ENCODE measurements at regions not wholly inside any gene's neighbourhood (a gene's known extent, or its start where the extent isn't known, plus 50 kb on each side); places are given as distances from the start of the nearest gene placed in this dataset.

GRCh38 chr11:19546325-19546724 is 166.3 kb upstream of the NAV2 start:
- no peak for ATAC-seq
- TF ChIP-seq ZNF70 (CRISPR knock-in tag; IDR thresholded peaks at IDR 0.05) (no peak), OSR1 (CRISPR knock-in tag; IDR thresholded peaks at IDR 0.05) (no peak), ZNF565 (CRISPR knock-in tag; conservative IDR thresholded peaks at IDR 0.05; ENCODE audit: low read depth) (no peak), ARNTL (CRISPR knock-in tag; IDR thresholded peaks at IDR 0.05; ENCODE audit: borderline replicate concordance, low read depth) (no peak), RARB (CRISPR knock-in tag; IDR thresholded peaks at IDR 0.05) (no peak), PATZ1 (CRISPR knock-in tag; IDR thresholded peaks at IDR 0.05; ENCODE audit: borderline replicate concordance) (no peak), PPARA (CRISPR knock-in tag; IDR thresholded peaks at IDR 0.05; ENCODE audit: borderline replicate concordance) (no peak)
- TF ChIP-seq, protein P1, sequence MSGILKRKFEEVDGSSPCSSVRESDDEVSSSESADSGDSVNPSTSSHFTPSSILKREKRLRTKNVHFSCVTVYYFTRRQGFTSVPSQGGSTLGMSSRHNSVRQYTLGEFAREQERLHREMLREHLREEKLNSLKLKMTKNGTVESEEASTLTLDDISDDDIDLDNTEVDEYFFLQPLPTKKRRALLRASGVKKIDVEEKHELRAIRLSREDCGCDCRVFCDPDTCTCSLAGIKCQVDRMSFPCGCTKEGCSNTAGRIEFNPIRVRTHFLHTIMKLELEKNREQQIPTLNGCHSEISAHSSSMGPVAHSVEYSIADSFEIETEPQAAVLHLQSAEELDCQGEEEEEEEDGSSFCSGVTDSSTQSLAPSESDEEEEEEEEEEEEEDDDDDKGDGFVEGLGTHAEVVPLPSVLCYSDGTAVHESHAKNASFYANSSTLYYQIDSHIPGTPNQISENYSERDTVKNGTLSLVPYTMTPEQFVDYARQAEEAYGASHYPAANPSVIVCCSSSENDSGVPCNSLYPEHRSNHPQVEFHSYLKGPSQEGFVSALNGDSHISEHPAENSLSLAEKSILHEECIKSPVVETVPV (CRISPR knock-in tag; IDR thresholded peaks at IDR 0.05): no peak

GRCh38 chr11:19541521-19542049 is 171.1 kb upstream of the NAV2 start:
- TF ChIP-seq ZNF8 (CRISPR knock-in tag; IDR thresholded peaks at IDR 0.05) (no peak), ZFP3 (CRISPR knock-in tag; IDR thresholded peaks at IDR 0.05) (no peak), ZNF565 (CRISPR knock-in tag; conservative IDR thresholded peaks at IDR 0.05; ENCODE audit: low read depth) (no peak), CREB5 (CRISPR knock-in tag; IDR thresholded peaks at IDR 0.05; ENCODE audit: low read depth) (no peak), SNAI2 (CRISPR knock-in tag; IDR thresholded peaks at IDR 0.05) (no peak), ZNF70 (CRISPR knock-in tag; IDR thresholded peaks at IDR 0.05) (no peak)
- TF ChIP-seq, protein P2, sequence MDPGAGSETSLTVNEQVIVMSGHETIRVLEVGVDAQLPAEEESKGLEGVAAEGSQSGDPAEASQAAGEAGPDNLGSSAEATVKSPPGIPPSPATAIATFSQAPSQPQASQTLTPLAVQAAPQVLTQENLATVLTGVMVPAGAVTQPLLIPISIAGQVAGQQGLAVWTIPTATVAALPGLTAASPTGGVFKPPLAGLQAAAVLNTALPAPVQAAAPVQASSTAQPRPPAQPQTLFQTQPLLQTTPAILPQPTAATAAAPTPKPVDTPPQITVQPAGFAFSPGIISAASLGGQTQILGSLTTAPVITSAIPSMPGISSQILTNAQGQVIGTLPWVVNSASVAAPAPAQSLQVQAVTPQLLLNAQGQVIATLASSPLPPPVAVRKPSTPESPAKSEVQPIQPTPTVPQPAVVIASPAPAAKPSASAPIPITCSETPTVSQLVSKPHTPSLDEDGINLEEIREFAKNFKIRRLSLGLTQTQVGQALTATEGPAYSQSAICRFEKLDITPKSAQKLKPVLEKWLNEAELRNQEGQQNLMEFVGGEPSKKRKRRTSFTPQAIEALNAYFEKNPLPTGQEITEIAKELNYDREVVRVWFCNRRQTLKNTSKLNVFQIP (CRISPR knock-in tag; IDR thresholded peaks at IDR 0.05; ENCODE audit: borderline replicate concordance, low read depth): no peak
- TF ChIP-seq, protein P1 (CRISPR knock-in tag; IDR thresholded peaks at IDR 0.05): no peak
- ATAC-seq: no peak

- TF ChIP-seq PATZ1 (CRISPR knock-in tag; IDR thresholded peaks at IDR 0.05; ENCODE audit: borderline replicate concordance): no peak
- no peak for TF ChIP-seq OSR1 (CRISPR knock-in tag; IDR thresholded peaks at IDR 0.05)
- no peak for ATAC-seq
Observed at GRCh38 chr11:19539861-19540260, 172.8 kb upstream of the NAV2 start.

DNA sequence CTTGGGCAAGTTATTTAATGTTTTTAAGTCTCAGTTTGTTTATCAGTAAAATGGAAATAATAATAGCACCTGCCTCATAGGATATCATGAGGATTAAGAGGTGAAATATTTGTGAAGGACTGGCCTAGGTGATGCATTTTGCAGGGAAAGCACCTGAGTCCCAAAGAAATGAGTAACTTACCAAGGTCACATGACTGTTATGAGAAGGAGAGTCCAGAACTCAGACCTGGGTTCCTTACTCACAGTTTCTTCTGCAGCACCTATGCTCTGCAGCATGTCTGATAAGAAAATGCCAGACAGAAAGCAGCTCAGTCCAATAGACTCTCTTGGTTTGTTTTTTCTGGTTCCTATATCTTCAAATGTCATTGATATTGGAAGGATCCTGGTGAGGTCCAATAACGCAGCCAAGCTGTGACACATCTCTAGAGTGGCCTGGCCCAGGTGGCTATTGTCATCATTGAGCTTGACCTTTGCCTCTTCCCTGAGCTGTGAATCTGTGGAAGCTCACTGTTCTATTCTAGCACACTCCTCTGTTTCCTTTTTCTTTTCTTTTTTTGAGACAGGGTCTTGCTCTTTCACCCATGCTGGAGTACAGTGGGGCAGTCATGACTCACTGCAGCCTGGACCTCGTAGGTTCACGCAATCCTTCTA is 174.7 kb upstream of the NAV2 start:
- TF ChIP-seq PPARA (CRISPR knock-in tag; IDR thresholded peaks at IDR 0.05; ENCODE audit: borderline replicate concordance) (no peak), ZFP30 (CRISPR knock-in tag; IDR thresholded peaks at IDR 0.05) (no peak), TSHZ2 (CRISPR knock-in tag; IDR thresholded peaks at IDR 0.05) (no peak), ZFP3 (CRISPR knock-in tag; IDR thresholded peaks at IDR 0.05) (no peak), CSDC2 (CRISPR knock-in tag; IDR thresholded peaks at IDR 0.05) (no peak), ESRRG (CRISPR knock-in tag; IDR thresholded peaks at IDR 0.05) (no peak), OSR1 (CRISPR knock-in tag; IDR thresholded peaks at IDR 0.05) (no peak), TCF4 (CRISPR knock-in tag; IDR thresholded peaks at IDR 0.05; ENCODE audit: borderline replicate concordance) (no peak), CREB5 (CRISPR knock-in tag; IDR thresholded peaks at IDR 0.05; ENCODE audit: low read depth) (no peak), ZNF565 (CRISPR knock-in tag; conservative IDR thresholded peaks at IDR 0.05; ENCODE audit: low read depth) (no peak), BACH2 (CRISPR knock-in tag; IDR thresholded peaks at IDR 0.05; ENCODE audit: borderline replicate concordance) (no peak), TOX (CRISPR knock-in tag; IDR thresholded peaks at IDR 0.05; ENCODE audit: borderline replicate concordance) (no peak)
- no peak for ATAC-seq
